B cell (primary cell): ENCODE measurements at regions not wholly inside any gene's neighbourhood (a gene's known extent, or its start where the extent isn't known, plus 50 kb on each side); places are given as distances from the start of the nearest gene placed in this dataset.

Experiments used
- ATAC-seq: fragments of 200-7000 bp; cut with Tn5 transposase; one replicate; pipeline ENCODE4 v1.10.0; 2021; ENCODE audit warnings: low read depth, mild to moderate bottlenecking, moderate number of reproducible peaks, moderate library complexity
- CTCF ChIA-PET: fragments of 350-600 bp; sonication (Branson Sonifier 250); formaldehyde crosslinking; loops from one replicate; lab custom pipeline; 2021; ENCODE audit warnings: antibody characterized with exemption, inconsistent platforms; lab: Charles Lee
- POLR2A ChIA-PET: fragments of 350-600 bp; sonication (Branson Sonifier 250); formaldehyde crosslinking; loops from one replicate; lab custom pipeline; 2021; ENCODE audit warnings: antibody characterized with exemption; lab: Charles Lee
- DNase-seq: peaks from one replicate; pipeline ENCODE4 v3.0.0; 2013
- H2AFZ ChIP-seq: 2 replicates; pipeline ENCODE4 v1.6.1; 2012; ENCODE audit warnings: mild to moderate bottlenecking, low read depth, low read length; ENCODE audit not compliant: insufficient read depth, poor library complexity, severe bottlenecking
- H3K27ac ChIP-seq, 2 donors: 1 replicate in 1 of 2; 2 replicates in 1 of 2; pipeline ENCODE4 v1.5.1; 2012 to 2013; ENCODE audit warnings: low read length in 2 of 2, mild to moderate bottlenecking in 2 of 2, moderate library complexity in 1 of 2
- H3K27me3 ChIP-seq, 4 experiments: fragments of 200-600 bp in 1 of 4; sonication (generic) in 1 of 4; replicated peaks in 1 of 4; 1 replicate in 2 of 4; 2 replicates in 2 of 4; pipeline versions ENCODE4 v1.6.1 to v1.7.0; 2013 to 2016; ENCODE audit warnings: low read length in 3 of 4, mild to moderate bottlenecking in 2 of 4, mixed read lengths in 1 of 4, moderate library complexity in 1 of 4; ENCODE audit not compliant: insufficient read depth in 4 of 4, control insufficient read depth in 3 of 4; ENCODE audit errors: control extremely low read depth in 1 of 4
- H3K36me3 ChIP-seq, 2 experiments: replicated peaks in 1 of 2; 1 replicate in 1 of 2; 2 replicates in 1 of 2; pipeline versions ENCODE4 v1.6.1 to v1.7.1; 2013; ENCODE audit warnings: low read length in 1 of 2; ENCODE audit not compliant: insufficient read depth in 2 of 2, control insufficient read depth in 1 of 2; ENCODE audit errors: control extremely low read depth in 1 of 2, extremely low read depth in 1 of 2
- H3K4me1 ChIP-seq, 2 donors: fragments of 200-600 bp in 1 of 2; sonication (generic) in 1 of 2; 1 replicate in 1 of 2; 2 replicates in 1 of 2; pipeline versions ENCODE4 v1.5.1 to v1.6.1; 2013 to 2017; ENCODE audit warnings: low read length in 2 of 2; ENCODE audit not compliant: control insufficient read depth in 2 of 2, insufficient read depth in 2 of 2
- H3K4me2 ChIP-seq: replicated peaks from 2 replicates; pipeline ENCODE3; 2012; ENCODE audit warnings: mild to moderate bottlenecking, low read depth, low read length; ENCODE audit not compliant: poor library complexity, severe bottlenecking
- H3K4me3 ChIP-seq, 5 experiments: fragments of 200-600 bp in 1 of 5; sonication (generic) in 1 of 5; 1 replicate in 3 of 5; 2 replicates in 2 of 5; pipeline versions ENCODE4 v1.5.1 to v1.7.0; 2011 to 2016; ENCODE audit warnings: low read length in 4 of 5, mild to moderate bottlenecking in 4 of 5, low read depth in 2 of 5, control low read depth in 1 of 5, moderate library complexity in 1 of 5; ENCODE audit not compliant: insufficient read depth in 1 of 5; ENCODE audit errors: control extremely low read depth in 1 of 5, extremely low read depth in 1 of 5
- H3K79me2 ChIP-seq: fragments of 200-600 bp; sonication (generic); one replicate; pipeline ENCODE4 v1.6.0; 2016; ENCODE audit warnings: low read length; ENCODE audit not compliant: control insufficient read depth, insufficient read depth
- H3K9ac ChIP-seq: fragments of 200-600 bp; sonication (generic); 2 replicates; pipeline ENCODE4 v1.6.1; 2017; ENCODE audit warnings: mild to moderate bottlenecking, low read length, moderate library complexity
- H3K9me3 ChIP-seq, 3 donors: one replicate each; pipeline versions ENCODE4 v1.6.1 to v1.7.1; 2013; ENCODE audit warnings: low read length in 2 of 3; ENCODE audit not compliant: control insufficient read depth in 2 of 3, insufficient read depth in 1 of 3; ENCODE audit errors: control extremely low read depth in 1 of 3
- H4K20me1 ChIP-seq: 2 replicates; pipeline ENCODE4 v1.6.0; 2012; ENCODE audit warnings: mild to moderate bottlenecking, low read length; ENCODE audit not compliant: insufficient read depth, control insufficient read depth, poor library complexity, severe bottlenecking
- H3K27ac Mint-ChIP-seq: one replicate; pipeline ENCODE4 v1.8.0; 2021; ENCODE audit warnings: mixed read lengths
- H3K27me3 Mint-ChIP-seq: one replicate; pipeline ENCODE4 v1.8.0; 2021; ENCODE audit warnings: mixed read lengths
- H3K4me1 Mint-ChIP-seq: one replicate; pipeline ENCODE4 v1.8.0; 2021; ENCODE audit warnings: mixed read lengths
- H3K4me3 Mint-ChIP-seq: one replicate; pipeline ENCODE4 v1.8.0; 2021; ENCODE audit warnings: mixed read lengths
- H3K9me3 Mint-ChIP-seq: one replicate; pipeline ENCODE4 v1.8.0; 2022; ENCODE audit warnings: mixed read lengths; ENCODE audit not compliant: insufficient read depth
- CTCF ChIP-seq: fragments of 200-600 bp; IDR thresholded peaks from one replicate; pipeline ENCODE4 v1.8.0; 2022; ENCODE audit warnings: antibody characterized with exemption, mild to moderate bottlenecking
- EZH2 ChIP-seq: IDR thresholded peaks from 2 replicates; pipeline ENCODE4 v1.6.1; 2012; ENCODE audit warnings: borderline replicate concordance, low read depth, mild to moderate bottlenecking, moderate library complexity, low read length; ENCODE audit not compliant: insufficient read depth, poor library complexity, severe bottlenecking
- WGBS: methylation state at CpG from one replicate; pipeline ENCODE4 v1.1.5; 2013; ENCODE audit warnings: missing lambda C conversion rate; ENCODE audit not compliant: insufficient coverage; 5-methylcytosine and 5-hydroxymethylcytosine counted together
- intact Hi-C: fragments of 100-400 bp; cut with micrococcal nuclease; formaldehyde crosslinking; loops from one replicate; pipeline ENCODE4 v1.10.0; 2022

GRCh38 chr18:34457761-34458160, 233.0 kb upstream of the NOL4 start:
- CTCF ChIA-PET, result no interaction called here
- H3K9ac ChIP-seq, result no peak overlapping the region
- no peaks in the 10 kb centered on the region for H4K20me1 ChIP-seq
- Mint-ChIP-seq H3K27ac (no peak overlapping the region), H3K4me1 (no peaks in the 10 kb centered on the region), H3K27me3 (no peaks in the 10 kb centered on the region), H3K9me3 (no peaks in the 10 kb centered on the region), H3K4me3 (no peak overlapping the region)
- no peak overlapping the region for H3K4me2 ChIP-seq
- WGBS, result 60% methylated on average over 1 of the region's 3 CpGs
- no peak overlapping the region for H3K27ac ChIP-seq
- H2AFZ ChIP-seq, result no peak overlapping the region
- intact Hi-C loops, result no loop called here
- DNase-seq (no peak), ATAC-seq (no peak)
- H3K9me3 ChIP-seq, result no peaks in the 10 kb centered on the region
- H3K36me3 ChIP-seq, result no peaks in the 10 kb centered on the region
- H3K27me3 ChIP-seq, result no peaks in the 10 kb centered on the region
- no peak for TF ChIP-seq EZH2
- TF ChIP-seq CTCF, result no peak
- no peak overlapping the region for H3K4me3 ChIP-seq
- H3K4me1 ChIP-seq, result no peaks in the 10 kb centered on the region
- POLR2A ChIA-PET, result no interaction called here
- no peaks in the 10 kb centered on the region for H3K79me2 ChIP-seq

- ChIA-PET CTCF (no interaction called here), POLR2A (no interaction called here)
- DNase-seq, result no peak
- H3K79me2 ChIP-seq, result no peaks in the 10 kb centered on the region
- H3K4me2 ChIP-seq, result no peak overlapping the region
- no peak overlapping the region for H3K4me3 ChIP-seq
- H3K9me3 ChIP-seq, result no peaks in the 10 kb centered on the region
- Mint-ChIP-seq H3K9me3 (no peaks in the 10 kb centered on the region), H3K27me3 (no peaks in the 10 kb centered on the region), H3K4me3 (no peak overlapping the region), H3K27ac (no peak overlapping the region), H3K4me1 (no peaks in the 10 kb centered on the region)
- H3K36me3 ChIP-seq, result no peaks in the 10 kb centered on the region
- H3K4me1 ChIP-seq, result no peaks in the 10 kb centered on the region
- no peak overlapping the region for H3K9ac ChIP-seq
- no peak overlapping the region for H3K27ac ChIP-seq
- intact Hi-C loops, result no loop called here
- H4K20me1 ChIP-seq, result no peaks in the 10 kb centered on the region
- no peaks in the 10 kb centered on the region for H3K27me3 ChIP-seq
- 80% methylated on average over 1 of the region's 3 CpGs for WGBS
- TF ChIP-seq EZH2 (no peak), CTCF (no peak)
- no peak overlapping the region for H2AFZ ChIP-seq
- no peak for ATAC-seq
Observed at GRCh38 chr18:34458410-34458977, 233.8 kb upstream of the NOL4 start.
